DND-41 (cell line): ENCODE measurements at regions not wholly inside any gene's neighbourhood (a gene's known extent, or its start where the extent isn't known, plus 50 kb on each side); places are given as distances from the start of the nearest gene placed in this dataset.

ENCODE experiments used
- ATAC-seq: fragments of 200-7000 bp; cut with Tn5 transposase; 3 replicates; pipeline ENCODE4 v1.9.1; 2021; ENCODE audit warnings: low read depth; ENCODE audit not compliant: insufficient read depth
- DNase-seq: peaks from one replicate; pipeline ENCODE4 v3.0.0-alpha.2; 2020
- H2AFZ ChIP-seq: 2 replicates; pipeline ENCODE4 v1.6.0; 2012; ENCODE audit warnings: low read depth, low read length
- H3K27ac ChIP-seq: 2 replicates; pipeline ENCODE4 v1.5.1; 2012; ENCODE audit warnings: low read length, inconsistent platforms
- H3K27me3 ChIP-seq: fragments of 200-600 bp; sonication (generic); 2 replicates; pipeline ENCODE4 v1.6.0; 2012; ENCODE audit warnings: low read length, mild to moderate bottlenecking, inconsistent platforms; ENCODE audit not compliant: insufficient read depth, poor library complexity
- H3K36me3 ChIP-seq: 2 replicates; pipeline ENCODE4 v1.5.1; 2012; ENCODE audit warnings: low read length, inconsistent platforms; ENCODE audit not compliant: insufficient read depth
- H3K4me1 ChIP-seq: 2 replicates; pipeline ENCODE4 v1.5.1; 2012; ENCODE audit warnings: mild to moderate bottlenecking, low read length; ENCODE audit not compliant: insufficient read depth
- H3K4me2 ChIP-seq: 2 replicates; pipeline ENCODE4 v1.6.0; 2012; ENCODE audit warnings: mild to moderate bottlenecking, moderate library complexity, low read length, inconsistent platforms; ENCODE audit not compliant: insufficient read depth
- H3K4me3 ChIP-seq, 2 experiments: fragments of 200-600 bp in 1 of 2; shearing (Covaris generic) in 1 of 2; 2 replicates each; pipeline ENCODE4 v1.5.1; 2012 to 2016; ENCODE audit warnings: inconsistent platforms in 2 of 2, low read length in 2 of 2, mild to moderate bottlenecking in 2 of 2, low read depth in 1 of 2, moderate library complexity in 1 of 2
- H3K79me2 ChIP-seq: 2 replicates; pipeline ENCODE4 v1.6.0; 2012; ENCODE audit warnings: low read length, inconsistent platforms; ENCODE audit not compliant: insufficient read depth
- H3K9ac ChIP-seq: 2 replicates; pipeline ENCODE4 v1.6.0; 2012; ENCODE audit warnings: low read depth, mild to moderate bottlenecking, inconsistent platforms, low read length, moderate library complexity
- H3K9me3 ChIP-seq: 2 replicates; pipeline ENCODE4 v1.5.1; 2012; ENCODE audit warnings: low read length, moderate library complexity, mild to moderate bottlenecking, inconsistent platforms; ENCODE audit not compliant: insufficient read depth, severe bottlenecking
- H4K20me1 ChIP-seq: 2 replicates; pipeline ENCODE4 v1.6.0; 2012; ENCODE audit warnings: low read length; ENCODE audit not compliant: insufficient read depth
- CTCF ChIP-seq: IDR thresholded peaks from 2 replicates; pipeline ENCODE4 v1.5.1; 2012; ENCODE audit warnings: borderline replicate concordance, low read length, moderate library complexity, mild to moderate bottlenecking; ENCODE audit not compliant: poor library complexity, severe bottlenecking; ENCODE audit errors: extremely low read depth
- EZH2 ChIP-seq: IDR thresholded peaks from 3 replicates; pipeline ENCODE4 v1.6.1; 2012; ENCODE audit warnings: borderline replicate concordance, low read depth, mild to moderate bottlenecking, moderate library complexity, low read length, inconsistent platforms; ENCODE audit not compliant: severe bottlenecking

- peaks cover 15% of the 10 kb centered on the region for H3K4me1 ChIP-seq
- H3K9ac ChIP-seq = no peak overlapping the region
- DNase-seq (no peak), ATAC-seq (no peak)
- H2AFZ ChIP-seq = no peak overlapping the region
- TF ChIP-seq EZH2 (no peak), CTCF (no peak)
- no peaks in the 10 kb centered on the region for H3K27me3 ChIP-seq
- no peaks in the 10 kb centered on the region for H3K9me3 ChIP-seq
- no peak overlapping the region for H3K4me3 ChIP-seq
- no peak overlapping the region for H3K27ac ChIP-seq
- H3K4me2 ChIP-seq = no peak overlapping the region
- no peaks in the 10 kb centered on the region for H3K36me3 ChIP-seq
- no peaks in the 10 kb centered on the region for H4K20me1 ChIP-seq
- no peaks in the 10 kb centered on the region for H3K79me2 ChIP-seq
Observed at GRCh38 chr18:27558388-27559155, 373.5 kb upstream of the CHST9 start.

DNA sequence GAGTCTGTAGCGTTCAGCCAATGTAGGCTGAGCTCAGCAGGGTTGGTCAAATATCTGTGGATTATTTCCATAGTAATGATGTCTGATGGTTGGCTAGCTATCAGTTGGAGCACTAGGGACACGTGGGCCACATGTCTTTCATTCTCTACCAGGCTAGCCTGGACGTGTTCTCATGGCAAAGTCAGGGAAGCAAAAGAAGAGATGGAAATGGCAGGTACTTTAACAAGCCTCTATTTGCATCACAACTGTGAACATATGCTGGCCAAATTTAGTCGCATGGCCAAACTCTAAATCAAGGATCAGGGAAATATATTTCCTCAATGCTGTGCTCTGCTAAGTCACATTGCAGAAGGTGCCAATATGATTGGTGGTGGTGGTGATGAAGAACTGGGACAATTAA lies 371.6 kb upstream of the CHST9 start:
- Histone ChIP-seq H3K36me3 (no peaks in the 10 kb centered on the region), H3K27ac (no peak overlapping the region), H3K4me3 (no peak overlapping the region), H3K4me1 (peaks cover 9% of the 10 kb centered on the region), H3K79me2 (no peaks in the 10 kb centered on the region), H3K27me3 (no peaks in the 10 kb centered on the region), H3K9me3 (no peaks in the 10 kb centered on the region), H3K4me2 (no peak overlapping the region), H3K9ac (no peak overlapping the region), H4K20me1 (no peaks in the 10 kb centered on the region), H2AFZ (no peak overlapping the region)
- ATAC-seq = no peak
- TF ChIP-seq CTCF = no peak
- no peak for TF ChIP-seq EZH2
- DNase-seq = no peak

- H3K36me3 ChIP-seq = no peaks in the 10 kb centered on the region
- H3K4me1 ChIP-seq = no peaks in the 10 kb centered on the region
- no peak overlapping the region for H3K4me3 ChIP-seq
- H3K27ac ChIP-seq = no peak overlapping the region
- no peak overlapping the region for H3K9ac ChIP-seq
- H2AFZ ChIP-seq = no peak overlapping the region
- ATAC-seq (no peak), DNase-seq (no peak)
- TF ChIP-seq CTCF (no peak), EZH2 (no peak)
- no peaks in the 10 kb centered on the region for H3K79me2 ChIP-seq
- H3K4me2 ChIP-seq = no peak overlapping the region
- H3K27me3 ChIP-seq = no peaks in the 10 kb centered on the region
- no peaks in the 10 kb centered on the region for H3K9me3 ChIP-seq
- H4K20me1 ChIP-seq = no peaks in the 10 kb centered on the region
Observed at GRCh38 chr18:27549335-27550039, 364.4 kb upstream of the CHST9 start.
